Lower leg skin (tissue), 3 donors: ENCODE measurements at regions not wholly inside any gene's neighbourhood (a gene's known extent, or its start where the extent isn't known, plus 50 kb on each side); places are given as distances from the start of the nearest gene placed in this dataset.

Experiments
- CTCF ChIP-seq, 3 donors: fragments of 450-650 bp; IDR thresholded peaks; one replicate each; pipeline ENCODE4 v1.5.1; 2016; ENCODE audit warnings: antibody characterized with exemption in 3 of 3, mild to moderate bottlenecking in 3 of 3, moderate library complexity in 2 of 3
- POLR2A ChIP-seq, 2 donors: fragments of 450-650 bp; IDR thresholded peaks; one replicate each; pipeline ENCODE4 v1.6.1; 2016 to 2017; ENCODE audit warnings: antibody characterized with exemption in 2 of 2, mild to moderate bottlenecking in 1 of 2, moderate library complexity in 1 of 2

- TF ChIP-seq POLR2A (IDR thresholded peaks at IDR 0.05) (no peak), CTCF (IDR thresholded peaks at IDR 0.05) (no peak)
These were observed 228.6 kb upstream of the PMEPA1 start for GRCh38 chr20:57938158-57939108.
